ENCODE measurements at regions not wholly inside any gene's neighbourhood (a gene's known extent, or its start where the extent isn't known, plus 50 kb on each side); places are given as distances from the start of the nearest gene placed in this dataset.

- TF ChIP-seq EZH2 (IDR thresholded peaks at IDR 0.05; ENCODE audit: borderline replicate concordance, low read length) (no peak), CTCF (IDR thresholded peaks at IDR 0.05; ENCODE audit: low read length) (no peak)
Observed at GRCh38 chr9:31848505-31849285, 535.7 kb upstream of the ACO1 start.

GRCh38 chr9:31854187-31854586, 530.3 kb upstream of the ACO1 start:
- H3K9me3 ChIP-seq (ENCODE audit: low read length) = no peaks in the 10 kb centered on the region
- H2AFZ ChIP-seq (ENCODE audit: low read length) = no peak overlapping the region
- H3F3A ChIP-seq (ENCODE audit: insufficient read depth, low read length) = no peaks in the 10 kb centered on the region
- H3K4me3 ChIP-seq (ENCODE audit: low read depth, low read length, poor library complexity, severe bottlenecking) = no peak overlapping the region
- H3K36me3 ChIP-seq (ENCODE audit: insufficient read depth, low read length) = no peaks in the 10 kb centered on the region
- H3K4me1 ChIP-seq (ENCODE audit: insufficient read depth, low read length, severe bottlenecking) = no peaks in the 10 kb centered on the region
- H3K4me2 ChIP-seq (ENCODE audit: low read length) = no peak overlapping the region
- no peak overlapping the region for H3K27ac ChIP-seq (ENCODE audit: low read depth, low read length, poor library complexity, severe bottlenecking)
- H3K27me3 ChIP-seq (ENCODE audit: insufficient read depth, low read length) = no peaks in the 10 kb centered on the region
- no peaks in the 10 kb centered on the region for H3K9me2 ChIP-seq (ENCODE audit: low read depth, low read length)
- H3K9ac ChIP-seq (ENCODE audit: low read length) = no peak overlapping the region
- no peaks in the 10 kb centered on the region for H4K20me1 ChIP-seq (ENCODE audit: insufficient read depth, low read length)
- TF ChIP-seq EZH2 (IDR thresholded peaks at IDR 0.05; ENCODE audit: borderline replicate concordance, low read length) = no peak
- no peak for TF ChIP-seq CTCF (IDR thresholded peaks at IDR 0.05; ENCODE audit: low read length)
- H3K79me2 ChIP-seq (ENCODE audit: insufficient read depth, low read length) = no peaks in the 10 kb centered on the region

More at GRCh38 chr9:31848505-31849285, 535.7 kb upstream of the ACO1 start:
- no peak overlapping the region for H3K4me2 ChIP-seq (ENCODE audit: low read length)
- H3K36me3 ChIP-seq (ENCODE audit: insufficient read depth, low read length) = no peaks in the 10 kb centered on the region
- no peak overlapping the region for H3K9ac ChIP-seq (ENCODE audit: low read length)
- no peak overlapping the region for H3K27ac ChIP-seq (ENCODE audit: low read depth, low read length, poor library complexity, severe bottlenecking)
- no peaks in the 10 kb centered on the region for H3K4me1 ChIP-seq (ENCODE audit: insufficient read depth, low read length, severe bottlenecking)
- no peaks in the 10 kb centered on the region for H3K27me3 ChIP-seq (ENCODE audit: insufficient read depth, low read length)
- H3K9me3 ChIP-seq (ENCODE audit: low read length) = no peaks in the 10 kb centered on the region
- H3K9me2 ChIP-seq (ENCODE audit: low read depth, low read length) = no peaks in the 10 kb centered on the region
- H3K79me2 ChIP-seq (ENCODE audit: insufficient read depth, low read length) = no peaks in the 10 kb centered on the region
- H4K20me1 ChIP-seq (ENCODE audit: insufficient read depth, low read length) = no peaks in the 10 kb centered on the region
- no peaks in the 10 kb centered on the region for H3F3A ChIP-seq (ENCODE audit: insufficient read depth, low read length)
- H3K4me3 ChIP-seq (ENCODE audit: low read depth, low read length, poor library complexity, severe bottlenecking) = no peak overlapping the region
- no peak overlapping the region for H2AFZ ChIP-seq (ENCODE audit: low read length)

GRCh38 chr9:31868830-31869229, 515.6 kb upstream of the ACO1 start:
- H3K4me1 ChIP-seq (ENCODE audit: insufficient read depth, low read length, severe bottlenecking) = no peaks in the 10 kb centered on the region
- no peaks in the 10 kb centered on the region for H3K27me3 ChIP-seq (ENCODE audit: insufficient read depth, low read length)
- no peak overlapping the region for H3K4me2 ChIP-seq (ENCODE audit: low read length)
- no peaks in the 10 kb centered on the region for H3K9me2 ChIP-seq (ENCODE audit: low read depth, low read length)
- no peaks in the 10 kb centered on the region for H3K79me2 ChIP-seq (ENCODE audit: insufficient read depth, low read length)
- H3K27ac ChIP-seq (ENCODE audit: low read depth, low read length, poor library complexity, severe bottlenecking) = no peak overlapping the region
- H3K9me3 ChIP-seq (ENCODE audit: low read length) = no peaks in the 10 kb centered on the region
- H4K20me1 ChIP-seq (ENCODE audit: insufficient read depth, low read length) = no peaks in the 10 kb centered on the region
- H3K36me3 ChIP-seq (ENCODE audit: insufficient read depth, low read length) = no peaks in the 10 kb centered on the region
- no peaks in the 10 kb centered on the region for H3F3A ChIP-seq (ENCODE audit: insufficient read depth, low read length)
- TF ChIP-seq CTCF (IDR thresholded peaks at IDR 0.05; ENCODE audit: low read length) = no peak
- TF ChIP-seq EZH2 (IDR thresholded peaks at IDR 0.05; ENCODE audit: borderline replicate concordance, low read length) = no peak
- no peak overlapping the region for H2AFZ ChIP-seq (ENCODE audit: low read length)
- H3K4me3 ChIP-seq (ENCODE audit: low read depth, low read length, poor library complexity, severe bottlenecking) = no peak overlapping the region
- H3K9ac ChIP-seq (ENCODE audit: low read length) = no peak overlapping the region
